ENCODE measurements at regions not wholly inside any gene's neighbourhood (a gene's known extent, or its start where the extent isn't known, plus 50 kb on each side); places are given as distances from the start of the nearest gene placed in this dataset.
A peak's percentile ranks its signal among the peaks of the same experiment; 100 is the strongest.
"Not testable (repeated sequence)": the region's sequence is repeated elsewhere in the genome, so short reads cannot be mapped to it uniquely, and the experiment has no call there.

- H3K4me3 Mint-ChIP-seq; H3K4me1 Mint-ChIP-seq; ATAC-seq (replicated peaks); H3K27ac Mint-ChIP-seq; H3K9me3 Mint-ChIP-seq; H3K27me3 Mint-ChIP-seq; DNase-seq: not testable (repeated sequence)
- peaks cover 6 to 14% of the 10 kb centered on the region in 2 donors for H3K36me3 Mint-ChIP-seq
These were observed 83.4 kb upstream of the RAP2C start for GRCh38 chrX:132302687-132303086.

GRCh38 chrX:132294776-132295495 is 75.7 kb upstream of the RAP2C start:
- ATAC-seq (replicated peaks) (no peak), DNase-seq (no peak)
- Mint-ChIP-seq H3K27ac (no peak overlapping the region), H3K4me1 (no peaks in the 10 kb centered on the region), H3K36me3 (peaks cover 0 to 2% of the 10 kb centered on the region in 2 donors), H3K9me3 (no peaks in the 10 kb centered on the region), H3K27me3 (no peaks in the 10 kb centered on the region), H3K4me3 (no peak overlapping the region)

- peaks cover 0 to 1% of the 10 kb centered on the region in 2 donors for H3K27me3 Mint-ChIP-seq
- no peak overlapping the region for H3K4me3 Mint-ChIP-seq
- ATAC-seq (replicated peaks) (no peak), DNase-seq (no peak)
- H3K27ac Mint-ChIP-seq: no peak overlapping the region
- no peaks in the 10 kb centered on the region for H3K9me3 Mint-ChIP-seq
- peaks cover 0 to 2% of the 10 kb centered on the region in 2 donors for H3K36me3 Mint-ChIP-seq
- H3K4me1 Mint-ChIP-seq: no peaks in the 10 kb centered on the region
These were observed 74.9 kb upstream of the RAP2C start for GRCh38 chrX:132294192-132294591.

GRCh38 chrX:132292793-132293192 is 73.5 kb upstream of the RAP2C start:
- peak; percentile 4 for DNase-seq
- Mint-ChIP-seq H3K9me3 (no peaks in the 10 kb centered on the region), H3K4me1 (no peaks in the 10 kb centered on the region), H3K36me3 (no peaks in the 10 kb centered on the region), H3K4me3 (no peak overlapping the region), H3K27me3 (peaks cover 0 to 8% of the 10 kb centered on the region in 2 donors), H3K27ac (no peak overlapping the region)
- peak; percentile 67 to 71 for ATAC-seq (replicated peaks)

GRCh38 chrX:132277953-132278614 is 58.8 kb upstream of the RAP2C start:
- no peaks in the 10 kb centered on the region for H3K9me3 Mint-ChIP-seq
- H3K27ac Mint-ChIP-seq: no peak overlapping the region
- H3K4me1 Mint-ChIP-seq: no peaks in the 10 kb centered on the region
- no peaks in the 10 kb centered on the region for H3K36me3 Mint-ChIP-seq
- no peak for DNase-seq
- H3K4me3 Mint-ChIP-seq: no peak overlapping the region
- no peaks in the 10 kb centered on the region for H3K27me3 Mint-ChIP-seq
- no peak for ATAC-seq (replicated peaks)

GRCh38 chrX:132272826-132273225 is 53.6 kb upstream of the RAP2C start:
- Mint-ChIP-seq H3K36me3 (no peaks in the 10 kb centered on the region), H3K27ac (no peak overlapping the region), H3K4me3 (no peak overlapping the region), H3K4me1 (no peaks in the 10 kb centered on the region), H3K9me3 (no peaks in the 10 kb centered on the region), H3K27me3 (peaks cover 0 to 4% of the 10 kb centered on the region in 2 donors)
- DNase-seq: no peak
- ATAC-seq (replicated peaks): no peak

GRCh38 chrX:132271311-132271778 is 52.1 kb upstream of the RAP2C start:
- DNase-seq (no peak), ATAC-seq (replicated peaks) (no peak)
- Mint-ChIP-seq H3K9me3 (no peaks in the 10 kb centered on the region), H3K4me3 (no peak overlapping the region), H3K27me3 (peaks cover 0 to 4% of the 10 kb centered on the region in 2 donors), H3K36me3 (no peaks in the 10 kb centered on the region), H3K4me1 (no peaks in the 10 kb centered on the region), H3K27ac (no peak overlapping the region)

GRCh38 chrX:132270699-132271098 is 51.5 kb upstream of the RAP2C start:
- H3K9me3 Mint-ChIP-seq: no peaks in the 10 kb centered on the region
- H3K27me3 Mint-ChIP-seq: peaks cover 0 to 4% of the 10 kb centered on the region in 2 donors
- DNase-seq: no peak
- H3K4me1 Mint-ChIP-seq: no peaks in the 10 kb centered on the region
- ATAC-seq (replicated peaks): no peak
- H3K27ac Mint-ChIP-seq: no peak overlapping the region
- H3K36me3 Mint-ChIP-seq: no peaks in the 10 kb centered on the region
- no peak overlapping the region for H3K4me3 Mint-ChIP-seq

GRCh38 chrX:132270021-132270420 is 50.8 kb upstream of the RAP2C start:
- DNase-seq (no peak), ATAC-seq (replicated peaks) (no peak)
- no peak overlapping the region for H3K27ac Mint-ChIP-seq
- no peaks in the 10 kb centered on the region for H3K36me3 Mint-ChIP-seq
- H3K4me3 Mint-ChIP-seq: no peak overlapping the region
- H3K27me3 Mint-ChIP-seq: peaks cover 0 to 4% of the 10 kb centered on the region in 2 donors
- no peaks in the 10 kb centered on the region for H3K4me1 Mint-ChIP-seq
- no peaks in the 10 kb centered on the region for H3K9me3 Mint-ChIP-seq
